HG03342 (cell line): ENCODE measurements at regions not wholly inside any gene's neighbourhood (a gene's known extent, or its start where the extent isn't known, plus 50 kb on each side); places are given as distances from the start of the nearest gene placed in this dataset.
"Not testable (repeated sequence)": the region's sequence is repeated elsewhere in the genome, so short reads cannot be mapped to it uniquely, and the experiment has no call there.

Source experiments
- ATAC-seq: cut with Tn5 transposase; IDR thresholded peaks from one replicate; pipeline ENCODE4 v1.9.1; 2021; ENCODE audit warnings: mild to moderate bottlenecking, moderate library complexity; ENCODE audit not compliant: unreplicated experiment

- ATAC-seq, result not testable (repeated sequence)
Measured at GRCh38 chr15:62657501-62657900, 385.0 kb upstream of the TPM1 start.

- peak; percentile 78 for ATAC-seq
Measured at GRCh38 chr15:62658498-62658897, 384.0 kb upstream of the TPM1 start.

GRCh38 chr15:62663547-62663946, 379.0 kb upstream of the TPM1 start:
- no peak for ATAC-seq

GRCh38 chr15:62665449-62665848, 377.1 kb upstream of the TPM1 start:
- ATAC-seq, result no peak

GRCh38 chr15:62666046-62666445, 376.5 kb upstream of the TPM1 start:
- no peak for ATAC-seq

- ATAC-seq, result no peak
Measured at GRCh38 chr15:62672268-62672667, 370.3 kb upstream of the TPM1 start.

GRCh38 chr15:62676891-62677290, 365.7 kb upstream of the TPM1 start:
- ATAC-seq, result no peak

GRCh38 chr15:62681939-62682896, 360.3 kb upstream of the TPM1 start:
- no peak for ATAC-seq

- not testable (repeated sequence) for ATAC-seq
Measured at GRCh38 chr15:62683192-62683591, 359.4 kb upstream of the TPM1 start.

- no peak for ATAC-seq
Measured at GRCh38 chr15:62684123-62684808, 358.3 kb upstream of the TPM1 start.

- ATAC-seq, result no peak
Measured at GRCh38 chr15:62691008-62691407, 351.5 kb upstream of the TPM1 start.

GRCh38 chr15:62697636-62698035, 344.9 kb upstream of the TPM1 start:
- no peak for ATAC-seq

- no peak for ATAC-seq
Measured at GRCh38 chr15:62698646-62699045, 343.9 kb upstream of the TPM1 start.

- no peak for ATAC-seq
Measured at GRCh38 chr15:62706317-62706716, 336.2 kb upstream of the TPM1 start.

- no peak for ATAC-seq
Measured at GRCh38 chr15:62708470-62708869, 334.1 kb upstream of the TPM1 start.

- ATAC-seq, result no peak
Measured at GRCh38 chr15:62709261-62709660, 333.3 kb upstream of the TPM1 start.

- no peak for ATAC-seq
Measured at GRCh38 chr15:62711691-62712454, 330.7 kb upstream of the TPM1 start.

GRCh38 chr15:62712455-62712839, 330.1 kb upstream of the TPM1 start:
- ATAC-seq, result no peak

GRCh38 chr15:62715946-62716345, 326.6 kb upstream of the TPM1 start:
- ATAC-seq, result no peak

GRCh38 chr15:62717496-62717895, 325.1 kb upstream of the TPM1 start:
- ATAC-seq, result no peak

GRCh38 chr15:62719316-62719715, 323.2 kb upstream of the TPM1 start:
- no peak for ATAC-seq
